Frontal cortex (tissue), 4 donors: ENCODE measurements at regions not wholly inside any gene's neighbourhood (a gene's known extent, or its start where the extent isn't known, plus 50 kb on each side); places are given as distances from the start of the nearest gene placed in this dataset. TPM values are rescaled to one million over a fixed set of nuclear protein-coding genes. Genes with fewer than 3 reads are reported as not detected.

Experiments
- DNase-seq, 2 donors: peaks; one replicate each; pipeline ENCODE4 v3.0.0; 2012; ENCODE audit warnings: low spot score in 2 of 2
- FAIRE-seq: peaks from 2 replicates; lab custom pipeline; 2012; peaks lifted over from hg19 to GRCh38; lab: Jason Lieb, UNC
- small RNA-seq: library from RNA; depleted of rRNA; stranded (forward); fragments of <200 nt; gene quantifications from one replicate; pipeline ENCODE3, GENCODE V24; 2014
- donor health status: control.
- donor health status: control.
- donor health status: control.

DNA sequence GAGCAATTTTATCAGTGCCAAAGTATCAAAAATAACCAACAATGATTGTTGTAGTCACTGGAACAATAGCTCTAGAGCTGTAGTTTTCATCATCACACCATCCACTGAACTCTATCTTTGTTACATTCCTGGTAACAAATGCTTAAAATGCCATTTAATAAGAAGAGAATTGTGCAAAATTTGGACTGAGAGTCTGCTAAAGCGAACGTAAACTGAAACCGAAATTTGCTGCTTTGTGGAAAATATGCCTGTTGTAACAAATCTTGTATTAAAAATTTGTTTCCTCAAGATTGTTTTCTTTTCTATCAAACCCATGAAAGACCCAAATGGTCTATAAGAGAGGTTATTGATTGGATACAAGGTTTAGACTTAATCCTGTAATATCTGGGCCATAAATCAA, 109.3 kb upstream of the TECRL start:
- FAIRE-seq (no peak), DNase-seq (no peak)

DNA sequence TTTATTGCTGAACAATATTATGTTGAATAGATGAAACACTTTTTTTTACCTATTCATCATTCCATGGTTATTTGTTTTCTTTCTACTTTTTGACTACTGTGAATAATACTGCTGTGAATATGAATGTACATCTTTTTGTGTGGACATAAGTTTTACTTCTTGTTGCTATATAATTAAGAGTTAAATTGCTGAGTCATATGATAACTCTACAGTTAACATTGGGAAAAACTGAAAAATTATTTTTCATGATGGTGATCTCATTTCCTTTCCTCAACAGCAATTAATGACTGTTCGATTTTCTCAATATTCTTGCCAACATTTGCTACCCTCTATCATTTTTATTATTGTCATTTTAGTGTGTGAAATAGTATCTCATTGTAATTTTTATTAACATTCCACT, 106.9 kb upstream of the TECRL start:
- no peak for DNase-seq
- FAIRE-seq, result no peak

DNA sequence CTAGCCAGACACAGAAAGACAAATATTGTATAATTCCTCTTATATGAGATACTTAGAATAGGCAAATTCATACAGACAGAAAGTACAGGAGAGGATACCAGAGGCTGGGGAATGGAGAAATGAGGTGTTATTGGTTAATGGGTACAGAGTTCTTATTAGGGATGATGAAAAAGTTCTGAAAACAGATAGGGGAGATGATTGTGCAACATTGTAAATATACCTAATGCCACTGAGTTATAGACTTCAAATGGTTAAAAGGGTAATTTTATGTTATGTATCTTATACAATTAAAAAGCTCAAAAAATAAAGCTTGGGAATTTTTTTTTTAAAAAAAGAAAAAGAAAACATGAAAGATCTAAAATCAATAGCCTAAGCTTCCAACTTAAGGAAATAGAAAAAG, 98.8 kb upstream of the TECRL start:
- FAIRE-seq, result no peak
- no peak for DNase-seq

DNA sequence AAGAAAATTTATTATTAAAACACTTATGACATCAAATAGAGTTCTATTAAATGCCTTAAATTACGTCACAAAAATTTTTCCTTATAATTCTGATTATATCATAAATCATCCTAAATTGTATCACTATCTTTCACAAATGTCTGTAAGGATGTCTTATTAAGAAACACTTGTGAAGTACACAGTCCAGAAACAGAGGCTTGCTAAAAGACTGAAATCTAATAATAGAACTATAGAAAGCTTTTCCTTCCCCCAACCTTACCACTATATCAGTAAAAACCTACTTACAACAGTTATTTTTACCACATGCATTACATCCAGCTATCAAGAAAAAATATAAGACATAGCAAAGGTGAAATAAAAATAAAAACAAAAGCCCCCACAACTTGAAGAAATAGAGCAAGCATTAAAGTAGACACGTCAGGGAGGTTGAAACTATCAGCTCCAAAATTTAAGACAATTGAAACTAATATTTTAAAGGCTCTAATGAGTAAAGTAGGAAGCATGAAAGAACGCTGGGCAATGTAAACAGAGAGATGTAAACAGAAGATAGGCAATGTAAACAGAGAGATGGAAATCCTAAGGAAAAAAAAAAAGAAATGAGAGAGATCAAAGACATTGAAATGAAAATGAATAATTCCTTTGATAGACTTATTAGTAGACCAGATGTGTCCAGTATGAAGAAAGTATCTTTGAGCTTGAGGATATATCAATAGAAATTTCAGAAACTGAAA, 94.9 kb upstream of the TECRL start:
- DNase-seq (no peak), FAIRE-seq (peak; percentile 24)

DNA sequence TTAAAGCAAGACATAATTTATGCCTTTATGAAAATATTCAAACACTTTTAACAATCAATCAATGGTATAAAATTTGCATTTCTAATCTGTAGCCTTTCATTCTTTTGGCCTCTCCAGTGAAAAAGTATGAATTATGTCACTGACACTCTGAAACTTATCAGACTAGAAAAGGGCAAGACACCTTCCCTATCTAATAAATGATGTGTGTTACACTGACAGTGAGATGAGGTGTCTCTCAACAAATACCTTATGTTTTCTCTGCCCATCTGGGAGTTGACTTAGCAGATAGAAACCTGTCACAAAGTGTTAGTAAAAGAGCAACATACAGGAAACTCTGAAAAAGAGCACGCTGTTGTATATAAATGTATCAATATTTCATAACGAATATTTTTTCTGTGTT, 94.2 kb upstream of the TECRL start:
- no peak for DNase-seq

DNA sequence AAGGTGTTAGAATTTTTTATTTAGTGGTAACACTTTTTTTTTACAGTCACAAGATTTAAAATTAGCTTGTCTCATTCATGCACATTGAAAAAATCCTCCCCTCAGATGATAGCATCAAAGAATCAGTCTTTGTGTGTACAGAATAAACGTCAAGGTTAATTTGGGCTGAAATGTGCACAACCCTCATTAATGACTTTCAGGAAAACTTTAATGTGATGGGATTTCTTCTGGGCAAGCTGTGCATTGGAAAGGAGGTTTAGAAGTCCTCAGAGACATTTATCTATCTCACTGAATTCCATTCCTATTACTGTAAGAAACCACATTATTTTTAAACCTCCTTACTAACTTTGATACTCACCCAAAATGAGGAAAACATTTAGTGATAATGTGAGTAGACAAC, 88.2 kb upstream of the TECRL start:
- DNase-seq (no peak), FAIRE-seq (no peak)

More for the DNA sequence above, 94.2 kb upstream of the TECRL start:
- no peak for FAIRE-seq

DNA sequence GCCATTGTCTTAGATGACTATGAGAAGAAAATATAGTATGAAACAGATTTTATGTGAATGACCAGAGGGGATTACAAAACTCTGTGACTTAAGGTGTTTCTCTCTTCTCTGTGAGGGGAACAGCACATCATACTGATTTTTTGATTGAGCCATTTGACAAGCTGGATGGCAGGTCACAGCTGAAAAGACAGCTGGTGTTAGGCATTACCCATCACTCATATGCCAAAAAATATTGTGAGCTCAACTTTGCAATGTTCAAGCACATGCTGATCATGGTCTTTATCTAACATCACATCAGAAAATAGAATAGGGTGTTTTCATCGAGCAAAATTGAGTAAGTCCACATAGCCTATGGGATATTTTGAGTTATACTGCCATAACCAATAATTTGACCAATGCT, 86.7 kb upstream of the TECRL start:
- no peak for DNase-seq

DNA sequence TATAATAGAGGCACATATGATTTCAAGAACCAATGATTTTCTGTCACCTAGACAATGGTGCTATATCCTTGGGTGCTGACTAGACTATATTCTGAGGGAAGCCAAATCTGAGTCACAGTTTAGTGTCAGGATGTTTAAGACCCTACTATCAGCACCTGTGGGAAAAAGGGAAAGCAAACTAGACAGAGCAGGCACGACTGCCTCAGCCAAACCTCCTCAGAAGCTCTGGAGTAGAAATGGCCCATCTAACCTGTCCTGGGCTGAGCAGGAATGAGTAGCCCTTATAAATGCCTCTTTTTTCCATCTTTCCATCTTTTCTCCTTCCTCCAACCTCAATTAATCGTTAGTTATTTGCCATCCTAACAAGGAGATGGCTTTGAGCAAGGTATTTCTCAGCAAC, 80.4 kb upstream of the TECRL start:
- FAIRE-seq (no peak), DNase-seq (no peak)

More for the DNA sequence above, 86.7 kb upstream of the TECRL start:
- FAIRE-seq, result no peak

DNA sequence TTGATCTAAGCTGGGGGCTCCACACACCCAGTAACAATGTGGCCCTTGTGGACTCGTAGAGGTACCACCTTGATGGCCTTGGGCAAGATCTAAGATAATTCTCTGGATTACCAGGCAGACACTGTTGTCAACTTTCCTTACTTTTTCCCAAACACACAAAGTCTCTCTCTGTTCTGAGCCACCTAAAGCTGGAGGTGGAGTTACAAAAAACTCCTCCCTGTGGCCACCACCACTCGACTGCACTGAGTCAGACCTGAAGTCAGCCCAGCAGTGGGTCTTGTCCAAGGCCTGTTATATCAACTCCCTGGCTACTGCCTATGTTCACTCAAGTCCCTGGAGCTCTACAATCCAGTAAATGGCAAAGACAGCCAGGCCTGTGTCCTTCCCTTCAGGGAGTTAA, 70.1 kb upstream of the TECRL start:
- no peak for DNase-seq
- FAIRE-seq, result no peak

DNA sequence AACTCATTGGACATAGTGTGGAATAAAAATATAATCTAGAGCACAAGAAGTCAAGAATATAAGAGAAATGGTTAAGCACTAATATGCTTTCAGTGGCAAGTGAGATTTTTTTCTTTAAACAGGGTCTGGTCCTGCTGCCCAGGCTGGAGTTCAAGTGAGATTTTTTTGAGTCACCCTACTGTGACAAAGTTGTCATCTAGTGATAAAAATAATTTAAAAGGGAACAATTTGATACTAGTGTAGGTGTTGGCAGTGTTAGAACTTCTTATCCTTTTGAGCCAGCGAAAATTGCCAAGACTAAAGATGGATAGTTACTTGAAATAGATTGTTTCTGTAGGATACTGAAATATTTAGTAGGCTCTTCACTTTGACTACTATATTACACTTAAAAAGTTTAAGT, 67.9 kb upstream of the TECRL start:
- no peak for DNase-seq
- no peak for FAIRE-seq

DNA sequence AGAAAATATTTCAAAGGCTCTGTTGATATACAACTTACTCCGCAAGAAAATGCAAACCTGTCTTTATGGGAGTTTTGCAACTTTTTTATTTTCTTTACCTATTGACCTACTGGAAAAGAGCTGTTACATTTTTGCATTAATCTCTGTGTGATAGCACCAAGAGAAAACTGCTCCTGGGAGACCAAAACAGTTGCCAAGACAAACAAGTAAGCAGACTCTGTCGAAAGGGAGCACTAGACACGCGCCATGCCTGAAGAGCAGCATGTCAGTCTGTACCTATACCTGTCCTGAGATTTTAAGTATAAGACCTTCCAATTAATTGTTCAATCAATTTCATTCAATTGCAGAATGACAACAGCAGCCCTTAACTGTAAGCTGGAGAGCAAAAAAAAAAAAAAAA, 56.0 kb upstream of the TECRL start:
- FAIRE-seq, result no peak
- DNase-seq, result no peak

DNA sequence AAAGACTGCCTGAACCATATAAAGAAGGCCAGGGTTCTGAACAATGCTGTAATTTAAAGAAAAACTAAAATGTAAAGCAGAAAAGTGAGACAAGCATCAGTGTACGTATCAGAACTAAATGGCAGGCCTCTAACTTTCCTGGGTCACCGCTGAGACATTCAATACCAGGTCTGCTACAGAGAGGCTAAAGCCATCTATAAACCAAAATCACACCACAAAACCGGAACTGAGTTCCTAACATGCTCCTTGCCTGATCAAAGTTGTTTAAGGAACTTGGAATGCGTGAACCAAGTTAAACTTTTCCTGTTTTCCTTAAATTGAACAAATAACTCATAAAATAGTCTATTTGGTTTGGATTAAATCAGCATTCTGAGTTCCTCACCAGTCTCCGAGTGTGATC, 55.3 kb upstream of the TECRL start:
- FAIRE-seq (no peak), DNase-seq (no peak)

Small RNAs in the stretch of these regions (small RNA-seq; reads per million reads assigned to genes)
- gene MTCO3P27, result not detected
- not detected for gene MTND4LP31
